Vagina (tissue), 2 donors: ENCODE measurements at regions not wholly inside any gene's neighbourhood (a gene's known extent, or its start where the extent isn't known, plus 50 kb on each side); places are given as distances from the start of the nearest gene placed in this dataset.
"Not testable (repeated sequence)": the region's sequence is repeated elsewhere in the genome, so short reads cannot be mapped to it uniquely, and the experiment has no call there.

Experiments used
- DNase-seq, 2 donors: peaks; one replicate each; pipeline ENCODE4 v3.0.0-alpha.2; 2017; ENCODE audit errors: extremely low spot score in 2 of 2
- H3K27ac ChIP-seq: fragments of 200-600 bp; sonication (generic); one replicate; pipeline ENCODE4 v1.5.1; 2019
- H3K27me3 ChIP-seq: fragments of 200-600 bp; sonication (generic); one replicate; pipeline ENCODE4 v1.5.1; 2019
- H3K36me3 ChIP-seq, 2 donors: fragments of 200-600 bp; sonication (generic); one replicate each; pipeline ENCODE4 v1.5.1; 2017 to 2019
- H3K4me1 ChIP-seq: fragments of 200-600 bp; sonication (generic); one replicate; pipeline ENCODE4 v1.5.1; 2019
- H3K4me3 ChIP-seq, 2 donors: fragments of 200-600 bp; sonication (generic); 1 replicate in 1 of 2; 2 replicates in 1 of 2; pipeline ENCODE4 v1.5.1; 2016 to 2019
- H3K9me3 ChIP-seq: fragments of 200-600 bp; sonication (generic); one replicate; pipeline ENCODE4 v1.5.1; 2019
- POLR2A ChIP-seq, 2 donors: fragments of 450-650 bp; IDR thresholded peaks; one replicate each; pipeline ENCODE4 v1.6.1; 2017; ENCODE audit warnings: antibody characterized with exemption in 2 of 2, mild to moderate bottlenecking in 2 of 2, moderate library complexity in 2 of 2
- POLR2AphosphoS5 ChIP-seq, 2 donors: sonication (generic); formaldehyde crosslinking; IDR thresholded peaks; one replicate each; pipeline ENCODE4 v1.9.0; 2017; ENCODE audit warnings: antibody characterized with exemption in 2 of 2, mild to moderate bottlenecking in 2 of 2, low read depth in 1 of 2; ENCODE audit not compliant: insufficient read depth in 1 of 2
- intact Hi-C: fragments of 100-400 bp; cut with DNase I; formaldehyde crosslinking; loops from one replicate; pipeline ENCODE4 v1.15.1; 2023
- TF ChIP-seq, protein P1 (sequence below), 3 experiments: fragments of 450-650 bp in 2 of 3; fragments of 200-600 bp in 1 of 3; sonication (generic) in 1 of 3; IDR thresholded peaks; one replicate each; pipeline ENCODE4 v1.5.1; 2017 to 2019; ENCODE audit warnings: antibody characterized with exemption in 3 of 3, mild to moderate bottlenecking in 2 of 3, moderate library complexity in 2 of 3

DNA sequence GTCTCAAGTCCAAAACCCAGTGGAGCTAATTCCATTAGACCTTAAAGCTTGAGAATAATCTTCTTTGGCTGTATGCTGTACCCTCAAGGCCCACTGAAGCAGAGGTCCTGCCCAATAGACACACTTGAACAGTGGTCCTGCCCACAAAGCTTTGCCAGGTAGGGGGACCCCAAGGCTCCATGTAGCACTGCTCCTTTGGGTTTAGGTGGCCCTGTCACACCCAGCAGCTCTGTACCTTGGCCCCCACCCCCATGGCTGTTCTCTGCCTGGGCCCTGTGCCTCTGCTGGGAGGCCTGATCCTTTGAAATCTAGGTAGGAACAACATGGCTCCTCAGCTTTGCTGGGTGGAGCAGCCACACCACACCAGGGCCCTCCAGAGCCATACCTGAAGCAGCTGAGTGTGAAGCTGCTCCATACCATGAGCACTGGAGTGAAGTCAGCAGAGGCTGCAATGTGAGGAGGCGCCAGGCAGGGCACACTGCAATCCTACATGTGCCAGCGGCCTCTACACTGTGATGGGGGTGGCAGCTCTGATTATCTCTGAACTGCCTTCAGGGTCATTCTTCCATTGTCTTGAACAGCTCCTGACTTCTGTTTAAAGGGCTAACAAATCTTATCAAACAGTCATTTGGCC, 188.0 kb upstream of the CCDC54 start:
- intact Hi-C loops, result no loop called here
- Histone ChIP-seq H3K9me3 (no peaks in the 10 kb centered on the region), H3K27ac (no peak overlapping the region), H3K4me3 (no peak overlapping the region), H3K36me3 (no peaks in the 10 kb centered on the region), H3K4me1 (no peaks in the 10 kb centered on the region), H3K27me3 (no peaks in the 10 kb centered on the region)
- TF ChIP-seq POLR2A (IDR thresholded peaks at IDR 0.05), result no peak
- TF ChIP-seq, protein P1, sequence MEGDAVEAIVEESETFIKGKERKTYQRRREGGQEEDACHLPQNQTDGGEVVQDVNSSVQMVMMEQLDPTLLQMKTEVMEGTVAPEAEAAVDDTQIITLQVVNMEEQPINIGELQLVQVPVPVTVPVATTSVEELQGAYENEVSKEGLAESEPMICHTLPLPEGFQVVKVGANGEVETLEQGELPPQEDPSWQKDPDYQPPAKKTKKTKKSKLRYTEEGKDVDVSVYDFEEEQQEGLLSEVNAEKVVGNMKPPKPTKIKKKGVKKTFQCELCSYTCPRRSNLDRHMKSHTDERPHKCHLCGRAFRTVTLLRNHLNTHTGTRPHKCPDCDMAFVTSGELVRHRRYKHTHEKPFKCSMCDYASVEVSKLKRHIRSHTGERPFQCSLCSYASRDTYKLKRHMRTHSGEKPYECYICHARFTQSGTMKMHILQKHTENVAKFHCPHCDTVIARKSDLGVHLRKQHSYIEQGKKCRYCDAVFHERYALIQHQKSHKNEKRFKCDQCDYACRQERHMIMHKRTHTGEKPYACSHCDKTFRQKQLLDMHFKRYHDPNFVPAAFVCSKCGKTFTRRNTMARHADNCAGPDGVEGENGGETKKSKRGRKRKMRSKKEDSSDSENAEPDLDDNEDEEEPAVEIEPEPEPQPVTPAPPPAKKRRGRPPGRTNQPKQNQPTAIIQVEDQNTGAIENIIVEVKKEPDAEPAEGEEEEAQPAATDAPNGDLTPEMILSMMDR (IDR thresholded peaks at IDR 0.05), result no peak
- TF ChIP-seq POLR2AphosphoS5 (IDR thresholded peaks at IDR 0.05; ENCODE audit: insufficient read depth in 1 of 2, low read depth in 1 of 2), result no peak
- DNase-seq, result no peak

DNA sequence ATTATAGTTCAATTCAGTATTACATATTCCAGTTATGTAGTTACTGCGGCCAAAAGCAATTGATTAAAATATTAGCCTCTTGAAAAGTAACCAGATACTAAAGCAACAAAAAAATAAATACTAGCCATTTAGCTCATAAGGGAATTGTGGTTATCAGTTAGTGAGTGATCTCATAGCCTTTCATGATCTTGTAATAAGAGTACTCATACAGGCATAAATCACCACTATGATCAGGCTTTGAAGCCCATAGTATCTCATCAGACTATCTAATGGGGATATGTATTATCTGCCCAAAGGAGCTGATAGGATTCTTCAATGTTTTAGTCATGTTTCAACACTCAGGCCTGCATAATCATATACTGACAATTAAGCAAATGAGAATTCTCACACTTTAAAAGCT, 184.1 kb upstream of the CCDC54 start:
- no peaks in the 10 kb centered on the region for H3K9me3 ChIP-seq
- TF ChIP-seq, protein P1 (IDR thresholded peaks at IDR 0.05), result no peak
- TF ChIP-seq POLR2AphosphoS5 (IDR thresholded peaks at IDR 0.05; ENCODE audit: insufficient read depth in 1 of 2, low read depth in 1 of 2) (no peak), POLR2A (IDR thresholded peaks at IDR 0.05) (no peak)
- no peaks in the 10 kb centered on the region for H3K27me3 ChIP-seq
- no peaks in the 10 kb centered on the region for H3K4me1 ChIP-seq
- no peak overlapping the region for H3K27ac ChIP-seq
- no peak overlapping the region for H3K4me3 ChIP-seq
- no peak for DNase-seq
- H3K36me3 ChIP-seq, result no peaks in the 10 kb centered on the region
- intact Hi-C loops, result no loop called here

DNA sequence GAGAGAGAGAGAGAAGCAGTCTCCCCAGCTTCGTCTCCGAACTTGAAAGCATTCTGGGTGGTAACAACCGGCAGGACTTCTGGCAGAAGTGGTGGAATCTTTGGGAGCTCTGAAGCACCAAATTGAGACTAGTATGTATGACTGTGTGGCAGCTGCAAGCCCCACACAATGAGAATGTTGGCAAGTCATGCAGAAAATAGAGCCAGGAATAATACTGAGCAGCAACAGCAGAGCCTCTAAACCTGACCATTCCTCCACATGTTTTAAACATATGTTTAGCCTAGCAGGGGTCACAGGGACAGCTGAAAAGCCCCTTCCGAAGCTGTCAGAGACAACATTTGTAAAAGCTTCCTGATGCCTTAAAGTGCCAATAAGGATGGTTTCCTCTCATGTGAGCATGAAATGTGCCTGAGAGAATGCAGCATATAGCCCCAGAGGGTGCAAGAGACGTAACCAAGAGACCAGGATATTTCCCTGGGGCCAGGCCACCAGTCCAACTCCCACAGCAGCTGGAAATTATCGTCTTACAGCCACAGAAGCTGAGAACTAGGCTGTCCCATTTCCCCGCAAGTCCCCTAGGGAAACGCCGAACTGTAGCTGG, 178.6 kb upstream of the CCDC54 start:
- Histone ChIP-seq H3K27me3 (no peaks in the 10 kb centered on the region), H3K4me1 (peaks cover 9% of the 10 kb centered on the region), H3K27ac (no peak overlapping the region), H3K36me3 (no peaks in the 10 kb centered on the region), H3K4me3 (no peak overlapping the region), H3K9me3 (no peaks in the 10 kb centered on the region)
- intact Hi-C loops, result no loop called here
- TF ChIP-seq POLR2A (IDR thresholded peaks at IDR 0.05) (no peak), POLR2AphosphoS5 (IDR thresholded peaks at IDR 0.05; ENCODE audit: insufficient read depth in 1 of 2, low read depth in 1 of 2) (no peak)
- TF ChIP-seq, protein P1 (IDR thresholded peaks at IDR 0.05), result no peak
- no peak for DNase-seq

DNA sequence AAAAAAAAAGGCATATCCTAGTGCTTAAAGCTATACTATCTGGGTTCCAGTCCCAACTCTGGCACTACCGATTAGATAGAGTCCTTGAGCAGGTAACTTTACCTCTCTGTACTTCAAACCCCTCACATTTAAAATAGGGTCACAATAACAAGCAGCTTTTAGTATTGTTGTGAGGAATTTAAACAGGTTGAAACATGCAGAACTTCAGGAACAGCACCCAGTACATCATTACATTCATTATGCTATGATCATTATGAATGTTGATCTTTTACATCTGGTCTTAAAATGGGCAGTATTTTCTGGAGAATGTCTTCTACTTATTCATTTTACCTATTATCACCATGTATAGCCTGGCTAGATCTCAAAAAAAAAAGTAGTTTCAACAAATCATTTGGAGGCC, 176.1 kb upstream of the CCDC54 start:
- Histone ChIP-seq H3K27ac (no peak overlapping the region), H3K4me1 (peaks cover 9% of the 10 kb centered on the region), H3K4me3 (no peak overlapping the region), H3K27me3 (no peaks in the 10 kb centered on the region), H3K36me3 (no peaks in the 10 kb centered on the region), H3K9me3 (no peaks in the 10 kb centered on the region)
- TF ChIP-seq POLR2AphosphoS5 (IDR thresholded peaks at IDR 0.05; ENCODE audit: insufficient read depth in 1 of 2, low read depth in 1 of 2), result no peak
- TF ChIP-seq, protein P1 (IDR thresholded peaks at IDR 0.05), result no peak
- TF ChIP-seq POLR2A (IDR thresholded peaks at IDR 0.05), result no peak
- DNase-seq, result no peak
- intact Hi-C loops, result no loop called here

DNA sequence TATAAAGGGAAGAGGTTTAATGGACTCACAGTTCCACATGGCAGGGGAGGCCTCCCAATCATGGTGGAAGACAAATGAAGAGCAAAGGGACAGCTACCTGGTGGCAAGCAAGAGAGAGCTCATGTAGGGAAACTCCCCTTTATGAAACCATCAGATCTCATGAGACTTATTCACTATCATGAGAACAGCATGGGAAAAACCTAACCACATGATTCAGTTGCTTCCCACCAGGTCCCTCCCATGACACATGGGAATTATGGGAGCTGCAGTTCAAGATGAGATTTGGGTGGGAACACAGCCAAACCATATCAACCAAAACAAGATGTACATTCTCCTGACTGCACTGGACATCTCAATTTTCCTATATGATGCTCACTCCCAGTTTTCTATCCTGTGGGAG, 174.4 kb upstream of the CCDC54 start:
- H3K27ac ChIP-seq, intact Hi-C loops: not testable (repeated sequence)
- H3K4me1 ChIP-seq, result peaks cover 23% of the 10 kb centered on the region

More for the DNA sequence above, 174.4 kb upstream of the CCDC54 start:
- H3K27me3 ChIP-seq, DNase-seq, H3K9me3 ChIP-seq, H3K4me3 ChIP-seq, H3K36me3 ChIP-seq: not testable (repeated sequence)
